ENCODE measurements at regions not wholly inside any gene's neighbourhood (a gene's known extent, or its start where the extent isn't known, plus 50 kb on each side); places are given as distances from the start of the nearest gene placed in this dataset.

DNA sequence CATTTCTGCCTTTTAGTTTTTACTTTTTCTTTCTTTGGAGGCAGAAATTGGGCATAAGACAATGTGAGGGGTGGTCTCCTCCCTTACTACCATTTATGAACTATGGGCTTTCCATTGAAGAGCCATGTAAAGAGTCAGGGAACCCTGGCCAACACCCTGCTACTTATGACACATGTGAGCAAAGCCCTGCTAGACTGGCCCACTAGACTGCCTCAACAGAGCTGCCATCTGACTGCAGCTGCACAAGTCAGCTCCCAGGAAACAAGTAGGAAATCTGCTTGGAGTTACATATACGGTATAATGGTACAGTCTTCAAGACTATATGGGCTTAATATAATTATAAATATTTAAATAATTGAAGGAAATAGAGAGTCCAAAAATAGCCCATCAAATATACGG, 816.8 kb downstream of the TRIB2 start:
- TF ChIP-seq POLR2A (IDR thresholded peaks at IDR 0.05) (no peak), EP300 (IDR thresholded peaks at IDR 0.05; ENCODE audit: low read depth) (no peak), POLR2AphosphoS5 (IDR thresholded peaks at IDR 0.05) (no peak)
- TF ChIP-seq, protein P1, sequence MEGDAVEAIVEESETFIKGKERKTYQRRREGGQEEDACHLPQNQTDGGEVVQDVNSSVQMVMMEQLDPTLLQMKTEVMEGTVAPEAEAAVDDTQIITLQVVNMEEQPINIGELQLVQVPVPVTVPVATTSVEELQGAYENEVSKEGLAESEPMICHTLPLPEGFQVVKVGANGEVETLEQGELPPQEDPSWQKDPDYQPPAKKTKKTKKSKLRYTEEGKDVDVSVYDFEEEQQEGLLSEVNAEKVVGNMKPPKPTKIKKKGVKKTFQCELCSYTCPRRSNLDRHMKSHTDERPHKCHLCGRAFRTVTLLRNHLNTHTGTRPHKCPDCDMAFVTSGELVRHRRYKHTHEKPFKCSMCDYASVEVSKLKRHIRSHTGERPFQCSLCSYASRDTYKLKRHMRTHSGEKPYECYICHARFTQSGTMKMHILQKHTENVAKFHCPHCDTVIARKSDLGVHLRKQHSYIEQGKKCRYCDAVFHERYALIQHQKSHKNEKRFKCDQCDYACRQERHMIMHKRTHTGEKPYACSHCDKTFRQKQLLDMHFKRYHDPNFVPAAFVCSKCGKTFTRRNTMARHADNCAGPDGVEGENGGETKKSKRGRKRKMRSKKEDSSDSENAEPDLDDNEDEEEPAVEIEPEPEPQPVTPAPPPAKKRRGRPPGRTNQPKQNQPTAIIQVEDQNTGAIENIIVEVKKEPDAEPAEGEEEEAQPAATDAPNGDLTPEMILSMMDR (IDR thresholded peaks at IDR 0.05) = no peak
- intact Hi-C loops (cut with DNase I; ENCODE audit: low total_unique reads) (no loop called here), in situ Hi-C loops (cut with MboI; ENCODE audit: low pct_ligation_motif_present in 1 of 4, low pct_unique_long_range_greater_than_20kb in 1 of 4, low sequenced_read_pairs in 3 of 4) (no loop called here)
- H3K9me3 ChIP-seq = no peaks in the 10 kb centered on the region
- no peaks in the 10 kb centered on the region for H3K27me3 ChIP-seq
- H3K4me1 ChIP-seq = no peaks in the 10 kb centered on the region
- no peak overlapping the region for H3K4me3 ChIP-seq
- no peaks in the 10 kb centered on the region for H3K36me3 ChIP-seq
- DNase-seq = no peak
- H3K27ac ChIP-seq = no peak overlapping the region
- WGBS, 2 donors (ENCODE audit: low coverage in 1 of 2) = 45 to 64% methylated on average over 2 of the region's 2 CpGs

DNA sequence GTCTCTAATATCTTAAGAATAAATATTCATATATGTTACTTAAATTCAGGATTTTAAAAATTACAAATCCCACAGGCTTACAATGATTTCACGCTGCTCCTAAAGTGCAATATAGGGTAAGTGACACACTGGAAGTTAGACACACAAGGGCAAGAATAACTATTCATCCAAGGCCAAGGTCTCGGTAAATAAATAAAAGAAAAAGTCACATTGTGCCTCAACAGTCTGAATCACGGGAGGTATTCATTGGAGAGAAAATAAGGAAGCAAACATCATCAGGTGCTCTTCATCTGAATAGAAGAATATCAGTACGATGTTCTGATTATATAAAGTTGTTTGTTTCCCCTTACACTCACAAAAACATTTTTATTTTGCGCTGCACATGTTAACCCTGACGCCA, 820.2 kb downstream of the TRIB2 start:
- H3K4me3 ChIP-seq = no peak overlapping the region
- TF ChIP-seq, protein P1 (IDR thresholded peaks at IDR 0.05) = no peak
- no peak for TF ChIP-seq POLR2A (IDR thresholded peaks at IDR 0.05)
- TF ChIP-seq POLR2AphosphoS5 (IDR thresholded peaks at IDR 0.05) = no peak
- no peak for TF ChIP-seq EP300 (IDR thresholded peaks at IDR 0.05; ENCODE audit: low read depth)
- no peaks in the 10 kb centered on the region for H3K36me3 ChIP-seq
- no peak overlapping the region for H3K27ac ChIP-seq
- in situ Hi-C loops (cut with MboI; ENCODE audit: low pct_ligation_motif_present in 1 of 4, low pct_unique_long_range_greater_than_20kb in 1 of 4, low sequenced_read_pairs in 3 of 4) (no loop called here), intact Hi-C loops (cut with DNase I; ENCODE audit: low total_unique reads) (no loop called here)
- no peaks in the 10 kb centered on the region for H3K27me3 ChIP-seq
- WGBS, 2 donors (ENCODE audit: low coverage in 1 of 2) = 69 to 84% methylated on average over 5 to 6 of the region's 6 CpGs
- no peaks in the 10 kb centered on the region for H3K9me3 ChIP-seq
- no peaks in the 10 kb centered on the region for H3K4me1 ChIP-seq
- no peak for DNase-seq

DNA sequence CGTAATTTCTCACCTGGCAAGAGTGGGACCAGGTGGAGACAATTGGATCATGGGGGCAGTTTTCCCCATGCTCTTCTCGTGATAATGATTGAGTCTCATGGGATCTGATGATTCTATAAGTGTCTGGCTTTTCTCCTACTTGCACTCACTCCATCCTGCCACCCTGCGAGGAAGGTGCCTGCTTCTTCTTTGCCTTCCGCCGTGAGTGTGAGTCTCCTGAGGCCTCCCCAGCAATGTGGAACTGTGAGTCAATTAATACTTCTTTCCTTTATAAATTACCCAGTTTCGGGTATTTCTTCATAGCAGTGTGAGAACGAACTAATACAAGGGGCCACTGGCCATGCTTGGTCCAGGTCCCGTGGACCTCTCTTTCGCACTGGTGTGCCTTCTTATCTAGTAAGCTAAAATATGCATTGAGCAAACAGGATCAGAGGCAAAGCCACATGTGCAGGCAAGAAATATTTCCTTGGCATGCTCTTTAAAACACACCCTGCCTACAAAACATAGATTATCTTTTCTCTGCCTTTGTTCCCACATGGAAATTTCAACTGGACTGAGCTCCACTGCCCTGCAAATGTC, 821.1 kb downstream of the TRIB2 start:
- no peak for DNase-seq
- WGBS, 2 donors (ENCODE audit: low coverage in 1 of 2) = 57 to 62% methylated on average over 7 to 9 of the region's 9 CpGs
- Histone ChIP-seq H3K4me1 (no peaks in the 10 kb centered on the region), H3K27ac (no peak overlapping the region), H3K36me3 (no peaks in the 10 kb centered on the region), H3K9me3 (no peaks in the 10 kb centered on the region), H3K27me3 (no peaks in the 10 kb centered on the region), H3K4me3 (no peak overlapping the region)
- in situ Hi-C loops (cut with MboI; ENCODE audit: low pct_ligation_motif_present in 1 of 4, low pct_unique_long_range_greater_than_20kb in 1 of 4, low sequenced_read_pairs in 3 of 4) (no loop called here), intact Hi-C loops (cut with DNase I; ENCODE audit: low total_unique reads) (no loop called here)
- TF ChIP-seq POLR2AphosphoS5 (IDR thresholded peaks at IDR 0.05) (no peak), POLR2A (IDR thresholded peaks at IDR 0.05) (no peak), EP300 (IDR thresholded peaks at IDR 0.05; ENCODE audit: low read depth) (no peak)
- TF ChIP-seq, protein P1 (IDR thresholded peaks at IDR 0.05) = no peak

DNA sequence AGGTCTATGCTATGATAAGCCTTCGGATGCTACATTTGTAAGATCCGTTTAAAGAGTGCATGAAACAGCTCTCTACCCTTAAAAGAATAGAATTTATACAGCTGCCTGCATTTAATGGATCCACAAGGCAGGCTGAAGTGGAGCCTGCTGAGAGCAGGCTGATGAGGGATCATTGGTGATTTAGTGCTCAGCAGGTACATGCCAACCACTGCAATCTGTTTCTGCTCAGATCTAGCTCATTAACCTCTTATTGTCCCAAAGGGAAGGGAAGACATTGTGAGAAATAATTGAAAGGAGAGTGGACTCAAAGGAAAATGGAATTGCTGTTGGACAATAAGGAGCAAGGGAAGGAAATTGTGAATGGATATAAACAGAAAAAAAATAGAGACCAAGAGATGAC, 822.6 kb downstream of the TRIB2 start:
- Histone ChIP-seq H3K9me3 (no peaks in the 10 kb centered on the region), H3K27ac (no peak overlapping the region), H3K27me3 (no peaks in the 10 kb centered on the region), H3K4me3 (no peak overlapping the region), H3K36me3 (no peaks in the 10 kb centered on the region), H3K4me1 (no peaks in the 10 kb centered on the region)
- DNase-seq = no peak
- in situ Hi-C loops (cut with MboI; ENCODE audit: low pct_ligation_motif_present in 1 of 4, low pct_unique_long_range_greater_than_20kb in 1 of 4, low sequenced_read_pairs in 3 of 4) (no loop called here), intact Hi-C loops (cut with DNase I; ENCODE audit: low total_unique reads) (no loop called here)
- TF ChIP-seq, protein P1 (IDR thresholded peaks at IDR 0.05) = no peak
- 62 to 80% methylated on average over 2 of the region's 2 CpGs for WGBS, 2 donors (ENCODE audit: low coverage in 1 of 2)
